Loucy (cell line): ENCODE measurements at regions not wholly inside any gene's neighbourhood (a gene's known extent, or its start where the extent isn't known, plus 50 kb on each side); places are given as distances from the start of the nearest gene placed in this dataset.

ENCODE experiments used
- CTCF ChIP-seq: fragments of 200-600 bp; sonication (generic); conservative IDR thresholded peaks from 2 replicates; pipeline ENCODE4 v1.5.1; 2014; ENCODE audit warnings: mild to moderate bottlenecking, antibody characterized with exemption, low read length
- EZH2phosphoT487 ChIP-seq: fragments of 200-600 bp; IDR thresholded peaks from 2 replicates; pipeline ENCODE4 v1.6.1; 2018; ENCODE audit warnings: antibody characterized with exemption, mild to moderate bottlenecking, moderate library complexity, borderline replicate concordance

- TF ChIP-seq EZH2phosphoT487: no peak
- no peak for TF ChIP-seq CTCF
Observed at GRCh38 chr21:20570824-20571232, 427.4 kb upstream of the NCAM2 start.
